OCI-LY1 (cell line): ENCODE measurements at regions not wholly inside any gene's neighbourhood (a gene's known extent, or its start where the extent isn't known, plus 50 kb on each side); places are given as distances from the start of the nearest gene placed in this dataset.

Experiments used
- H2AFZ ChIP-seq: fragments of 200-600 bp; sonication (generic), shearing (Covaris generic); 2 replicates; pipeline ENCODE4 v1.6.0; 2014; ENCODE audit warnings: antibody characterized with exemption, mild to moderate bottlenecking, low read length
- H3F3A ChIP-seq: fragments of 200-600 bp; sonication (generic), shearing (Covaris generic); 2 replicates; pipeline ENCODE4 v1.6.0; 2014; ENCODE audit warnings: mild to moderate bottlenecking, antibody characterized with exemption, low read length, moderate library complexity; ENCODE audit not compliant: insufficient read depth
- H3K27ac ChIP-seq: fragments of 200-600 bp; sonication (generic); 2 replicates; pipeline ENCODE4 v1.5.1; 2014; ENCODE audit warnings: low read length, mixed run types, mild to moderate bottlenecking, low read depth; ENCODE audit not compliant: poor library complexity, severe bottlenecking
- H3K27me3 ChIP-seq: fragments of 200-600 bp; sonication (generic); 2 replicates; pipeline ENCODE4 v1.6.0; 2014; ENCODE audit warnings: antibody characterized with exemption, mild to moderate bottlenecking, low read length, moderate library complexity; ENCODE audit not compliant: insufficient read depth
- H3K36me3 ChIP-seq: fragments of 200-600 bp; sonication (generic); 2 replicates; pipeline ENCODE4 v1.6.1; 2014; ENCODE audit warnings: mild to moderate bottlenecking, antibody characterized with exemption, low read length, moderate library complexity, mixed read lengths; ENCODE audit not compliant: insufficient read depth
- H3K4me1 ChIP-seq: fragments of 200-600 bp; sonication (generic); 2 replicates; pipeline ENCODE4 v1.5.1; 2014; ENCODE audit warnings: mild to moderate bottlenecking, low read length, moderate library complexity; ENCODE audit not compliant: insufficient read depth, severe bottlenecking
- H3K4me2 ChIP-seq: fragments of 200-600 bp; sonication (generic), shearing (Covaris generic); 2 replicates; pipeline ENCODE4 v1.6.1; 2014; ENCODE audit warnings: low read length
- H3K4me3 ChIP-seq: fragments of 200-600 bp; sonication (generic); 2 replicates; pipeline ENCODE4 v1.5.1; 2014; ENCODE audit warnings: low read length, low read depth, mild to moderate bottlenecking, mixed read lengths; ENCODE audit not compliant: poor library complexity, severe bottlenecking
- H3K79me2 ChIP-seq: fragments of 200-600 bp; shearing (Covaris generic); 2 replicates; pipeline ENCODE4 v1.6.1; 2016; ENCODE audit warnings: mixed run types, low read length, mixed read lengths; ENCODE audit not compliant: insufficient read depth
- H3K9ac ChIP-seq: fragments of 200-600 bp; sonication (generic), shearing (Covaris generic); 2 replicates; pipeline ENCODE4 v1.6.1; 2014; ENCODE audit warnings: mild to moderate bottlenecking, low read length, mixed read lengths
- H3K9me2 ChIP-seq: fragments of 200-600 bp; sonication (generic), shearing (Covaris generic); 2 replicates; pipeline ENCODE4 v1.6.1; 2014; ENCODE audit warnings: low read depth, mild to moderate bottlenecking, low read length, mixed read lengths
- H3K9me3 ChIP-seq: fragments of 200-600 bp; shearing (Covaris generic); 2 replicates; pipeline ENCODE4 v1.6.1; 2014; ENCODE audit warnings: low read length, mixed read lengths
- H4K20me1 ChIP-seq: fragments of 200-600 bp; sonication (generic), shearing (Covaris generic); 2 replicates; pipeline ENCODE4 v1.6.0; 2016; ENCODE audit warnings: mild to moderate bottlenecking, low read length; ENCODE audit not compliant: insufficient read depth
- CTCF ChIP-seq: fragments of 200-600 bp; sonication (generic), shearing (Covaris generic); IDR thresholded peaks from 2 replicates; pipeline ENCODE4 v1.5.1; 2017; ENCODE audit warnings: mild to moderate bottlenecking, antibody characterized with exemption, low read length, moderate library complexity, mixed read lengths
- EZH2 ChIP-seq: fragments of 200-600 bp; sonication (generic), shearing (Covaris generic); IDR thresholded peaks from 2 replicates; pipeline ENCODE4 v1.8.0; 2017; ENCODE audit warnings: borderline replicate concordance, mixed run types, mild to moderate bottlenecking, antibody characterized with exemption, low read length, moderate library complexity, mixed read lengths

- no peak overlapping the region for H3K4me2 ChIP-seq
- TF ChIP-seq EZH2 (no peak), CTCF (no peak)
- no peak overlapping the region for H3K4me3 ChIP-seq
- no peaks in the 10 kb centered on the region for H3K27me3 ChIP-seq
- no peaks in the 10 kb centered on the region for H4K20me1 ChIP-seq
- H3K9me2 ChIP-seq = no peaks in the 10 kb centered on the region
- H3K27ac ChIP-seq = no peak overlapping the region
- no peak overlapping the region for H3K9ac ChIP-seq
- H3F3A ChIP-seq = no peaks in the 10 kb centered on the region
- H3K36me3 ChIP-seq = no peaks in the 10 kb centered on the region; the same call in 1 of the 2 replicates
- no peaks in the 10 kb centered on the region for H3K9me3 ChIP-seq
- no peaks in the 10 kb centered on the region for H3K79me2 ChIP-seq
- H2AFZ ChIP-seq = no peak overlapping the region
- H3K4me1 ChIP-seq = no peaks in the 10 kb centered on the region
Measured at GRCh38 chr22:49589301-49589700, 238.4 kb downstream of the BRD1 start.

GRCh38 chr22:49588739-49589138 lies 238.9 kb downstream of the BRD1 start:
- Histone ChIP-seq H3K27ac (no peak overlapping the region), H3K9ac (no peak overlapping the region), H2AFZ (no peak overlapping the region), H3K4me3 (no peak overlapping the region), H3K4me1 (no peaks in the 10 kb centered on the region), H3K36me3 (no peaks in the 10 kb centered on the region), H3K27me3 (no peaks in the 10 kb centered on the region), H3F3A (no peaks in the 10 kb centered on the region), H3K9me3 (no peaks in the 10 kb centered on the region), H3K9me2 (no peaks in the 10 kb centered on the region), H4K20me1 (no peaks in the 10 kb centered on the region), H3K4me2 (no peak overlapping the region), H3K79me2 (no peaks in the 10 kb centered on the region)
- TF ChIP-seq EZH2 = no peak
- TF ChIP-seq CTCF = no peak

GRCh38 chr22:49587987-49588386 lies 239.7 kb downstream of the BRD1 start:
- Histone ChIP-seq H3K27ac (no peak overlapping the region), H3F3A (no peaks in the 10 kb centered on the region), H3K4me3 (no peak overlapping the region), H3K9me3 (no peaks in the 10 kb centered on the region), H2AFZ (no peak overlapping the region), H3K27me3 (no peaks in the 10 kb centered on the region), H3K9ac (no peak overlapping the region), H3K79me2 (no peaks in the 10 kb centered on the region), H4K20me1 (no peaks in the 10 kb centered on the region), H3K4me1 (no peaks in the 10 kb centered on the region), H3K9me2 (no peaks in the 10 kb centered on the region), H3K36me3 (no peaks in the 10 kb centered on the region), H3K4me2 (no peak overlapping the region)
- TF ChIP-seq EZH2 (no peak), CTCF (no peak)
